ENCODE measurements at regions not wholly inside any gene's neighbourhood (a gene's known extent, or its start where the extent isn't known, plus 50 kb on each side); places are given as distances from the start of the nearest gene placed in this dataset.

DNA sequence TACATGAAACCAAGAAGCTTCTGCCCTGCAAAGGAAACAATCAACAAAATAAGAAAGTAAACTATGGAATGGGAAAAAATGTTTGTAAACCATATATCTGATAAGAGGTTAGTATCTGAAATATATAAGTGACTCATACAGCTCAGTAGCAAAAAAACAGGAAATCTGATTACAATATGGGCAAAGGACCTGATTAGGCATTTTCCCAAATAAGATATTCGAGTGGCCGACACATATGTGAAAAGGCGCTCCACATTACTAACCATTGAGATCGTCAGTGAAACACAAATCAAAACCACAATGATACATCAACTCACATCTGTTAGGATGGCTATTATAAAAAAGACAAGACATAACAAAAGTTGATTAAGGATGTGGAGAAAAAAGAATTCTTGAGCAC is 2818.6 kb upstream of the PCDH20 start:
- TF ChIP-seq, protein P1, sequence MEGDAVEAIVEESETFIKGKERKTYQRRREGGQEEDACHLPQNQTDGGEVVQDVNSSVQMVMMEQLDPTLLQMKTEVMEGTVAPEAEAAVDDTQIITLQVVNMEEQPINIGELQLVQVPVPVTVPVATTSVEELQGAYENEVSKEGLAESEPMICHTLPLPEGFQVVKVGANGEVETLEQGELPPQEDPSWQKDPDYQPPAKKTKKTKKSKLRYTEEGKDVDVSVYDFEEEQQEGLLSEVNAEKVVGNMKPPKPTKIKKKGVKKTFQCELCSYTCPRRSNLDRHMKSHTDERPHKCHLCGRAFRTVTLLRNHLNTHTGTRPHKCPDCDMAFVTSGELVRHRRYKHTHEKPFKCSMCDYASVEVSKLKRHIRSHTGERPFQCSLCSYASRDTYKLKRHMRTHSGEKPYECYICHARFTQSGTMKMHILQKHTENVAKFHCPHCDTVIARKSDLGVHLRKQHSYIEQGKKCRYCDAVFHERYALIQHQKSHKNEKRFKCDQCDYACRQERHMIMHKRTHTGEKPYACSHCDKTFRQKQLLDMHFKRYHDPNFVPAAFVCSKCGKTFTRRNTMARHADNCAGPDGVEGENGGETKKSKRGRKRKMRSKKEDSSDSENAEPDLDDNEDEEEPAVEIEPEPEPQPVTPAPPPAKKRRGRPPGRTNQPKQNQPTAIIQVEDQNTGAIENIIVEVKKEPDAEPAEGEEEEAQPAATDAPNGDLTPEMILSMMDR (IDR thresholded peaks at IDR 0.05; ENCODE audit: borderline replicate concordance, insufficient read depth, low read depth, low read length), result no peak
- no peak overlapping the region for H3K4me3 ChIP-seq (ENCODE audit: low read depth, low read length)

DNA sequence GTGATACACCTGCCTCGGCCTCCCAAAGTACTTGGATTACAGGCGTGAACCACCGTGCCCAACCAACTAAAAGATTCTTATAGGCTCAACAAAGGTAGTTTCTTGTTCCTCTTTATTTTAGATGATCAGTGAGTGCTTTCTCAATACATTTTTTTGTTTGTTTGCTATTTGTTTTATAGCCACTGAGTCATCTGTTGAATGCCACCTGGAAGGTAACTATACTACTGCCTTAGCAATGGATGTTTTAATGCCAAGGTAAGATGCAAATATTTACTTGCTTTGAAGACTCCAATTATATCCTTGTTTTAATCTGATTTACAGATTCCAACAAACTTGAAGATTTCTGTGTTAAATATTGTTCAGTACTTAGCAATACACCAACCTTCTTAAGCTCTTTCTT is 2807.4 kb upstream of the PCDH20 start:
- H3K4me3 ChIP-seq (ENCODE audit: low read depth, low read length), result no peak overlapping the region
- TF ChIP-seq, protein P1 (IDR thresholded peaks at IDR 0.05; ENCODE audit: borderline replicate concordance, insufficient read depth, low read depth, low read length), result no peak

DNA sequence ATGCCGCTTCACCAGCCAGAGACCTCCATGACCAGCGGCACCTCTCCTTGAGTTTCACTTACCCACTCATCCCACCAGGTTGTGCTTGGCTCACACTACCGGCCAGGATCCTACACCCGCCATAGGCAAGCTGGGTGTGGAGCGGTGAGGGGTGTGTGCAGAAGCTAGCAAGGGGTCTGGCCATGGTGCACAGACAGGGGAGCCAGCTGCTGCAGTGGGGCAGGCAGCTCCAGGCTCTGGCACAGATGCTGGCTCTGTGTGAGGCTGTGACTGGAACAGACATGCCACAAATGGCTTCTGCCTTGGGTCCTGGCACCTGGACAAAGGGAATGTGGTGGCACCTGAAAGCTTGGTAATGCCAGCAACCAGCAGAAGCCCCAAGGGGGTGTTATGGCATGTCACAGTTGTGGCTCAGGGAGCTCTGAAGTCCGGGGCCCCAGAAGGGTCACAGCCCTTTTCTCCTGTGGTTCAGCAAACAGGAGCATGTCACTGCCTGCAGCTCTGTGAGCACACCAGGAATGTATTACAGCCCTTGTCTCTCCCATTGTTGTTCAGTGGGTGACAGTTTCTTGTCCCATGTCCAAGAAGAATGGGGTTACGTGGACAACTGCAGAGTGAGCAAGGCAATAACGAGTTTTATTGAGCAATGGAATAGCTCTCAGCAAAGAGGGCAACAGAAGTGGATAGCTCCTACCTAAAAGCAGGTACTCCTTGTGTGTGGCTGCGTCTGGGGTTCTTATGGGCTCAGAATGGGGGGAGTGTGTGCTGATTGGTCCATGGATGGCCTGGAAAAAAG is 2791.0 kb upstream of the PCDH20 start:
- TF ChIP-seq, protein P1 (IDR thresholded peaks at IDR 0.05; ENCODE audit: borderline replicate concordance, insufficient read depth, low read depth, low read length), result no peak
- H3K4me3 ChIP-seq (ENCODE audit: low read depth, low read length), result no peak overlapping the region

DNA sequence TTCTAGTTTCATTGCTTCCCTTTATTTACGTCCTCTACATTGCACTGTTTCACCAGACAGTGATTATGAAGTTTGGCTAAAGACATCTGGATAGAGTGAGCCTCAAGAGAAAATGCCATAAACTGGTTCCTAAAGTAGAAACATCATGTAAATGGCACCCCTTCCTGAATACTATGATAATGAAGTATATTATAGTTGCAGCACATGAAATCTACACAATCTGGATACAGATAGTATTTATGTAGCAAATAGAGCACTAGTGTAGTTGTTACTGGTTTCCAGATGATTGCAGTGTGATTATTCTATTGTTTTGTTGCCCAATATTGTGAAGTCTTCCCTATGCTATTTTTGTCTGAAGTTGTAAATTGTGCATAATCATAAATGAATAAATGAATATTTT is 2786.9 kb upstream of the PCDH20 start:
- TF ChIP-seq, protein P1 (IDR thresholded peaks at IDR 0.05; ENCODE audit: borderline replicate concordance, insufficient read depth, low read depth, low read length), result no peak
- no peak overlapping the region for H3K4me3 ChIP-seq (ENCODE audit: low read depth, low read length)

DNA sequence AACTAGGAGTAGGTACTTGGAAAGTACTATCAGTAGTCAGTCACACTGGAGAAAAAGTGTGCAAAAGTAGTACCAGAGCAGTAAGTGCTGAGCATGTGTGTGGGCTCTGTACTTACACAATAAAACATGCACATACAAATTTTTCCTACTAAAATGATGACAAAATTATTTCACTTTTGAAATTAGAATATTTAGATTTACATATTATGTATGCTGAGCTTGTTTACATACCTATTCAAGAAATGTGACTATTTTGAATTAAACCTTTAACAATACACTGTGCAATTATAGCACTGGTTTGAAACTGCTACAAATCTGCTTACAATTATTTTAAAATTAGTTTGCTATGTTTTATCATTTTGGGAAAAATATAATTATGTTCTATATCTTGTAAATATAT is 2781.6 kb upstream of the PCDH20 start:
- H3K4me3 ChIP-seq (ENCODE audit: low read depth, low read length), result no peak overlapping the region
- TF ChIP-seq, protein P1 (IDR thresholded peaks at IDR 0.05; ENCODE audit: borderline replicate concordance, insufficient read depth, low read depth, low read length), result no peak

DNA sequence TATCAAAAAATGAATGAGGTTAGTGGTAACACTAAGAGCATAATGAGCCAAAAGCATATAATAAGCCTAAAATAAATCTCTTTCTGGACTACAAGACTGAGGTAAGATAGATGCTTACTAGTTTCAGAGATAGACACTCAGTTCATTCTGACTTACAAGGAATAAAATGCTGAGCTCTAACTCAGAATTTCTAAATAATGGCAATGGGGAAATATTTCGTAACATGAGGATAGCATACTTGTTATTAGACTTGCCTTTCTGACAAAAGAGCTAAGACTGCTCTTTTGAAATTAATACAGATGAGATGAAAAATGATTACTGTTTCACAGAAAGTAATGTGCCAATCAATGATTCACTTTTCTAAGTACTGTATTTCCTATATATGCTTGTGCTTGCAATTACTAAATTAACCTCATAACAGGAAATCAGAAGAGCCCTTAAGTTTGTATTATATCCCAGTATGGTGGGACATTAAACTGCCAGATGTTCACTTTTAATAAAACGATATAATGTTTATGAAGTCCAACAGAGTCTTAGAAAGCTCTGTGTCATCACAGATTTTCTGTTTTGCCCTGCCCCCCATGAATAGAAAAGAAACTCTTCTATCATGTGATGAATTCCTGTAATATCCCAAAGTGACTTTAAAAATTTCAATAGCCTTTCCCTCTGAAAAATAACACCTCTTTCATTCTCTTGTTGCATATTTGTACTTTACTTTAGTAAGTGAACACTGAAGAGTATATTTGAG is 2771.0 kb upstream of the PCDH20 start:
- no peak overlapping the region for H3K4me3 ChIP-seq (ENCODE audit: low read depth, low read length)
- TF ChIP-seq, protein P1 (IDR thresholded peaks at IDR 0.05; ENCODE audit: borderline replicate concordance, insufficient read depth, low read depth, low read length), result no peak

DNA sequence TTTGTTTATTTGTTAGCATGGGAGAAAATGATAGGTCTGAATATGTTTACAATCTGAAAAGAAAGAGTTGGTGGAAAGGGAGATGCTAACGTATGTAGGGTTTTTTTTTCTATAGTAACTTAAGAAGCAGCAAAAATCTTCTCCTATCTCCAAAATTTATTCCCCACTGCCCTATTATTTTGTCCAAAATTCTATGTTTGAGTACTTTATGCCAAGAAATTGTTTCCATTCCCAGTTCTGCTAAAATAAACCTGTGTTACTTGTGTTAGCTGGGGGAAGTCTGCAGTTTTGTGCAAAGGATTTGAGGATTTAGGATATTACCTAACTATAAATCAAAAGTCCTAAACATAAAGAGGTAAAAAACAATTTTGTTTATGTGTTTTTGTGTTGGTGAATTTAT is 2770.4 kb upstream of the PCDH20 start:
- TF ChIP-seq, protein P1 (IDR thresholded peaks at IDR 0.05; ENCODE audit: borderline replicate concordance, insufficient read depth, low read depth, low read length), result no peak
- H3K4me3 ChIP-seq (ENCODE audit: low read depth, low read length), result no peak overlapping the region
